Loucy (cell line): ENCODE measurements at regions not wholly inside any gene's neighbourhood (a gene's known extent, or its start where the extent isn't known, plus 50 kb on each side); places are given as distances from the start of the nearest gene placed in this dataset.

Source experiments
- H2AFZ ChIP-seq: fragments of 200-600 bp; sonication (generic); 2 replicates; pipeline ENCODE4 v1.6.0; 2016; ENCODE audit warnings: antibody characterized with exemption, mild to moderate bottlenecking, low read length, moderate library complexity
- H3F3A ChIP-seq: fragments of 200-600 bp; 2 replicates; pipeline ENCODE4 v1.6.0; 2016; ENCODE audit warnings: antibody characterized with exemption, low read depth, mild to moderate bottlenecking
- H3K27me3 ChIP-seq: fragments of 200-600 bp; sonication (generic); 2 replicates; pipeline ENCODE4 v1.6.1; 2014; ENCODE audit warnings: low read length, mild to moderate bottlenecking; ENCODE audit not compliant: insufficient read depth, poor library complexity, severe bottlenecking
- H3K36me3 ChIP-seq: fragments of 200-600 bp; sonication (generic); 2 replicates; pipeline ENCODE4 v1.6.1; 2016; ENCODE audit warnings: low read length; ENCODE audit not compliant: insufficient read depth
- H3K4me1 ChIP-seq: fragments of 200-600 bp; sonication (generic); 2 replicates; pipeline ENCODE4 v1.5.1; 2014; ENCODE audit warnings: low read length, mild to moderate bottlenecking; ENCODE audit not compliant: insufficient read depth, poor library complexity, severe bottlenecking
- H3K4me2 ChIP-seq: fragments of 200-600 bp; sonication (generic); 2 replicates; pipeline ENCODE4 v1.6.0; 2014; ENCODE audit warnings: antibody characterized with exemption, low read length, low read depth, mild to moderate bottlenecking; ENCODE audit not compliant: poor library complexity, severe bottlenecking
- H3K4me3 ChIP-seq: fragments of 200-600 bp; sonication (generic); 2 replicates; pipeline ENCODE4 v1.5.1; 2014; ENCODE audit warnings: low read length, mild to moderate bottlenecking, mixed read lengths; ENCODE audit not compliant: poor library complexity, severe bottlenecking
- H3K79me2 ChIP-seq: fragments of 200-600 bp; sonication (generic); 2 replicates; pipeline ENCODE4 v1.6.1; 2014; ENCODE audit warnings: low read length; ENCODE audit not compliant: insufficient read depth
- H3K9ac ChIP-seq: fragments of 200-600 bp; sonication (generic); 2 replicates; pipeline ENCODE4 v1.6.0; 2014; ENCODE audit warnings: mild to moderate bottlenecking, low read depth, low read length, moderate library complexity; ENCODE audit not compliant: poor library complexity, severe bottlenecking
- H3K9me2 ChIP-seq: fragments of 200-600 bp; sonication (generic); replicated peaks from 2 replicates; pipeline ENCODE4 v1.6.1; 2016; ENCODE audit warnings: low read depth, low read length, mixed read lengths
- H3K9me3 ChIP-seq: fragments of 200-600 bp; sonication (generic); 2 replicates; pipeline ENCODE4 v1.6.1; 2014; ENCODE audit warnings: mild to moderate bottlenecking, antibody characterized with exemption, low read length, low read depth; ENCODE audit not compliant: insufficient read depth
- H4K20me1 ChIP-seq: fragments of 200-600 bp; sonication (generic); 2 replicates; pipeline ENCODE4 v1.6.0; 2014; ENCODE audit warnings: antibody characterized with exemption, low read length, mild to moderate bottlenecking; ENCODE audit not compliant: insufficient read depth, poor library complexity, severe bottlenecking
- EZH2phosphoT487 ChIP-seq: fragments of 200-600 bp; IDR thresholded peaks from 2 replicates; pipeline ENCODE4 v1.6.1; 2018; ENCODE audit warnings: antibody characterized with exemption, mild to moderate bottlenecking, moderate library complexity, borderline replicate concordance
- TF ChIP-seq, protein P1 (sequence below): fragments of 200-600 bp; sonication (generic); conservative IDR thresholded peaks from 2 replicates; pipeline ENCODE4 v1.5.1; 2014; ENCODE audit warnings: mild to moderate bottlenecking, antibody characterized with exemption, low read length

GRCh38 chr16:63714876-63715275 is 1407.0 kb downstream of the CDH11 start:
- no peaks in the 10 kb centered on the region for H3K4me1 ChIP-seq
- H3K27me3 ChIP-seq = no peaks in the 10 kb centered on the region
- no peak overlapping the region for H3K4me2 ChIP-seq
- no peak overlapping the region for H3K9ac ChIP-seq
- no peak for TF ChIP-seq EZH2phosphoT487
- TF ChIP-seq, protein P1, sequence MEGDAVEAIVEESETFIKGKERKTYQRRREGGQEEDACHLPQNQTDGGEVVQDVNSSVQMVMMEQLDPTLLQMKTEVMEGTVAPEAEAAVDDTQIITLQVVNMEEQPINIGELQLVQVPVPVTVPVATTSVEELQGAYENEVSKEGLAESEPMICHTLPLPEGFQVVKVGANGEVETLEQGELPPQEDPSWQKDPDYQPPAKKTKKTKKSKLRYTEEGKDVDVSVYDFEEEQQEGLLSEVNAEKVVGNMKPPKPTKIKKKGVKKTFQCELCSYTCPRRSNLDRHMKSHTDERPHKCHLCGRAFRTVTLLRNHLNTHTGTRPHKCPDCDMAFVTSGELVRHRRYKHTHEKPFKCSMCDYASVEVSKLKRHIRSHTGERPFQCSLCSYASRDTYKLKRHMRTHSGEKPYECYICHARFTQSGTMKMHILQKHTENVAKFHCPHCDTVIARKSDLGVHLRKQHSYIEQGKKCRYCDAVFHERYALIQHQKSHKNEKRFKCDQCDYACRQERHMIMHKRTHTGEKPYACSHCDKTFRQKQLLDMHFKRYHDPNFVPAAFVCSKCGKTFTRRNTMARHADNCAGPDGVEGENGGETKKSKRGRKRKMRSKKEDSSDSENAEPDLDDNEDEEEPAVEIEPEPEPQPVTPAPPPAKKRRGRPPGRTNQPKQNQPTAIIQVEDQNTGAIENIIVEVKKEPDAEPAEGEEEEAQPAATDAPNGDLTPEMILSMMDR = no peak
- no peaks in the 10 kb centered on the region for H3K79me2 ChIP-seq
- no peaks in the 10 kb centered on the region for H4K20me1 ChIP-seq
- no peak overlapping the region for H2AFZ ChIP-seq
- H3K4me3 ChIP-seq = no peak overlapping the region
- H3K9me3 ChIP-seq = no peaks in the 10 kb centered on the region
- H3K9me2 ChIP-seq = no peaks in the 10 kb centered on the region
- no peaks in the 10 kb centered on the region for H3F3A ChIP-seq
- no peaks in the 10 kb centered on the region for H3K36me3 ChIP-seq

GRCh38 chr16:63712725-63713124 is 1409.1 kb downstream of the CDH11 start:
- H3K4me2 ChIP-seq = no peak overlapping the region
- TF ChIP-seq, protein P1 = no peak
- no peak for TF ChIP-seq EZH2phosphoT487
- H3K9me2 ChIP-seq = no peaks in the 10 kb centered on the region
- H3K27me3 ChIP-seq = no peaks in the 10 kb centered on the region
- H3K4me1 ChIP-seq = no peaks in the 10 kb centered on the region
- no peaks in the 10 kb centered on the region for H3K79me2 ChIP-seq
- H3K36me3 ChIP-seq = no peaks in the 10 kb centered on the region
- H3K9ac ChIP-seq = no peak overlapping the region
- H3F3A ChIP-seq = no peaks in the 10 kb centered on the region
- no peaks in the 10 kb centered on the region for H3K9me3 ChIP-seq
- H4K20me1 ChIP-seq = no peaks in the 10 kb centered on the region
- no peak overlapping the region for H2AFZ ChIP-seq
- no peak overlapping the region for H3K4me3 ChIP-seq

GRCh38 chr16:63703612-63704011 is 1418.3 kb downstream of the CDH11 start:
- Histone ChIP-seq H3K9ac (no peak overlapping the region), H3K4me1 (no peaks in the 10 kb centered on the region), H3F3A (no peaks in the 10 kb centered on the region), H3K9me3 (peaks cover 5% of the 10 kb centered on the region; the same call in 1 of the 2 replicates), H3K79me2 (no peaks in the 10 kb centered on the region), H3K4me2 (no peak overlapping the region), H3K9me2 (no peaks in the 10 kb centered on the region), H3K4me3 (no peak overlapping the region), H2AFZ (no peak overlapping the region), H3K27me3 (no peaks in the 10 kb centered on the region), H4K20me1 (no peaks in the 10 kb centered on the region), H3K36me3 (no peaks in the 10 kb centered on the region)
- TF ChIP-seq, protein P1 = no peak
- TF ChIP-seq EZH2phosphoT487 = no peak
